IMR-90 (cell line): ENCODE measurements at regions not wholly inside any gene's neighbourhood (a gene's known extent, or its start where the extent isn't known, plus 50 kb on each side); places are given as distances from the start of the nearest gene placed in this dataset.

Source experiments
- ATAC-seq: fragments of 200-7000 bp; cut with Tn5 transposase; 2 replicates; pipeline ENCODE4 v1.9.1; 2020; ENCODE audit warnings: low read depth, mild to moderate bottlenecking, moderate library complexity
- BruUV-seq: library from RNA; stranded (reverse); fragments of 400-500 nt; replicated peaks from 2 replicates; lab custom pipeline; 2021; lab: Mats Ljungman, UMichigan
- CTCF ChIA-PET: fragments of 300-600 bp; formaldehyde crosslinking; extraction: SDS; loops from one replicate; lab custom pipeline; 2021; ENCODE audit warnings: antibody characterized with exemption; lab: Yijun Ruan, JAX
- POLR2A ChIA-PET: fragments of 300-600 bp; sonication (Branson Sonifier 250); formaldehyde crosslinking; loops from one replicate; lab custom pipeline; 2022; ENCODE audit warnings: antibody characterized with exemption; ENCODE audit not compliant: unreplicated experiment; lab: Charles Lee
- DNase-seq: peaks from one replicate; pipeline ENCODE4 v3.0.0; 2013
- H2AFZ ChIP-seq: replicated peaks from 2 replicates; pipeline ENCODE3; 2013; ENCODE audit warnings: low read length, mild to moderate bottlenecking; ENCODE audit not compliant: poor library complexity
- H2AK5ac ChIP-seq: 2 replicates; pipeline ENCODE4 v1.6.1; 2013; ENCODE audit warnings: low read depth, low read length, inconsistent platforms
- H2AK9ac ChIP-seq: replicated peaks from 2 replicates; pipeline ENCODE3; 2013; ENCODE audit warnings: mild to moderate bottlenecking, low read depth, low read length, moderate library complexity; ENCODE audit not compliant: poor library complexity
- H2BK120ac ChIP-seq: 2 replicates; pipeline ENCODE4 v1.6.1; 2013; ENCODE audit warnings: low read depth, low read length, inconsistent platforms
- H2BK15ac ChIP-seq: 3 replicates; pipeline ENCODE4 v1.6.1; 2013; ENCODE audit warnings: low read depth, low read length, inconsistent platforms
- H2BK20ac ChIP-seq: 2 replicates; pipeline ENCODE4 v1.6.1; 2013; ENCODE audit warnings: low read depth, mild to moderate bottlenecking, inconsistent platforms, low read length, moderate library complexity
- H2BK5ac ChIP-seq: 2 replicates; pipeline ENCODE4 v1.6.1; 2013; ENCODE audit warnings: mild to moderate bottlenecking, low read depth, low read length, inconsistent platforms; ENCODE audit not compliant: poor library complexity, severe bottlenecking
- H3K14ac ChIP-seq: replicated peaks from 2 replicates; pipeline ENCODE4 v1.6.1; 2013; ENCODE audit warnings: low read depth, low read length, inconsistent platforms
- H3K18ac ChIP-seq: 2 replicates; pipeline ENCODE4 v1.6.1; 2013; ENCODE audit warnings: low read depth, low read length, control low read depth
- H3K23ac ChIP-seq: 2 replicates; pipeline ENCODE4 v1.6.1; 2013; ENCODE audit warnings: low read depth, low read length, inconsistent platforms
- H3K27ac ChIP-seq: 2 replicates; pipeline ENCODE4 v1.5.1; 2013; ENCODE audit warnings: mild to moderate bottlenecking, control low read depth, low read length; ENCODE audit not compliant: insufficient read depth
- H3K27me3 ChIP-seq: 2 replicates; pipeline ENCODE4 v1.6.1; 2013; ENCODE audit warnings: low read length; ENCODE audit not compliant: control insufficient read depth, insufficient read depth
- H3K36me3 ChIP-seq: 2 replicates; pipeline ENCODE4 v1.6.1; 2013; ENCODE audit warnings: low read length, mixed read lengths; ENCODE audit not compliant: control insufficient read depth, insufficient read depth
- H3K4ac ChIP-seq: 2 replicates; pipeline ENCODE4 v1.6.1; 2013; ENCODE audit warnings: low read depth, low read length, inconsistent platforms
- H3K4me1 ChIP-seq: 2 replicates; pipeline ENCODE4 v1.6.1; 2013; ENCODE audit warnings: low read length, mixed read lengths; ENCODE audit not compliant: control insufficient read depth, insufficient read depth
- H3K4me2 ChIP-seq: 2 replicates; pipeline ENCODE4 v1.6.1; 2013; ENCODE audit warnings: low read depth, mild to moderate bottlenecking, control low read depth, low read length, moderate library complexity
- H3K4me3 ChIP-seq: 2 replicates; pipeline ENCODE4 v1.5.1; 2013; ENCODE audit warnings: low read depth, mild to moderate bottlenecking, control low read depth, low read length, moderate library complexity; ENCODE audit not compliant: insufficient read depth
- H3K56ac ChIP-seq: 2 replicates; pipeline ENCODE4 v1.6.1; 2013; ENCODE audit warnings: low read length, inconsistent platforms; ENCODE audit not compliant: insufficient read depth; ENCODE audit errors: extremely low read depth
- H3K79me1 ChIP-seq, 2 experiments: 2 replicates each; pipeline ENCODE4 v1.6.1; 2013; ENCODE audit warnings: low read length in 2 of 2, inconsistent platforms in 1 of 2, low read depth in 1 of 2
- H3K9ac ChIP-seq: 2 replicates; pipeline ENCODE4 v1.6.1; 2013; ENCODE audit warnings: low read depth, low read length, control low read depth
- H3K9me1 ChIP-seq: 2 replicates; pipeline ENCODE4 v1.6.1; 2013; ENCODE audit warnings: low read length, inconsistent platforms; ENCODE audit not compliant: insufficient read depth
- H3K9me3 ChIP-seq: 2 replicates; pipeline ENCODE4 v1.6.1; 2013; ENCODE audit warnings: low read length; ENCODE audit not compliant: control insufficient read depth, insufficient read depth
- H4K20me1 ChIP-seq: 2 replicates; pipeline ENCODE4 v1.6.1; 2013; ENCODE audit warnings: low read length, inconsistent platforms; ENCODE audit not compliant: insufficient read depth
- H4K5ac ChIP-seq: 2 replicates; pipeline ENCODE4 v1.6.1; 2013; ENCODE audit warnings: mild to moderate bottlenecking, low read depth, low read length, control low read depth
- H4K8ac ChIP-seq, 2 experiments: 2 replicates each; pipeline ENCODE4 v1.6.1; 2013; ENCODE audit warnings: low read depth in 2 of 2, low read length in 2 of 2, control low read depth in 1 of 2, inconsistent platforms in 1 of 2
- H4K91ac ChIP-seq: 2 replicates; pipeline ENCODE4 v1.6.1; 2013; ENCODE audit warnings: low read depth, low read length, inconsistent platforms; ENCODE audit not compliant: insufficient read depth
- BHLHE40 ChIP-seq: fragments of 150-350 bp; IDR thresholded peaks from 2 replicates; pipeline ENCODE4 v1.6.1; 2016; ENCODE audit warnings: mild to moderate bottlenecking, low read depth, low read length
- CEBPB ChIP-seq: IDR thresholded peaks from 2 replicates; pipeline ENCODE4 v1.6.1; 2012; ENCODE audit warnings: low read depth, low read length, improper control_type of control experiment
- CHD1 ChIP-seq: IDR thresholded peaks from 2 replicates; pipeline ENCODE4 v1.6.1; 2012; ENCODE audit warnings: low read depth, low read length, improper control_type of control experiment
- FOS ChIP-seq: fragments of 150-350 bp; IDR thresholded peaks from 2 replicates; pipeline ENCODE4 v1.6.1; 2016; ENCODE audit warnings: low read depth, low read length
- MAFK ChIP-seq: IDR thresholded peaks from 2 replicates; pipeline ENCODE4 v1.6.1; 2012; ENCODE audit warnings: low read depth, low read length, improper control_type of control experiment
- MAZ ChIP-seq: IDR thresholded peaks from 2 replicates; pipeline ENCODE4 v1.6.1; 2012; ENCODE audit warnings: low read depth, mild to moderate bottlenecking, low read length, improper control_type of control experiment, moderate library complexity, borderline replicate concordance
- MXI1 ChIP-seq: IDR thresholded peaks from 2 replicates; pipeline ENCODE4 v1.6.1; 2012; ENCODE audit warnings: low read depth, mild to moderate bottlenecking, low read length, moderate library complexity, borderline replicate concordance
- NFE2L2 ChIP-seq: fragments of 150-350 bp; IDR thresholded peaks from 2 replicates; pipeline ENCODE4 v1.6.1; 2016; ENCODE audit warnings: low read depth, mild to moderate bottlenecking, low read length
- POLR2A ChIP-seq: IDR thresholded peaks from 2 replicates; pipeline ENCODE4 v1.6.1; 2012; ENCODE audit warnings: mild to moderate bottlenecking, low read depth, low read length
- RAD21 ChIP-seq: IDR thresholded peaks from 2 replicates; pipeline ENCODE4 v1.6.1; 2012; ENCODE audit warnings: low read length, improper control_type of control experiment
- RCOR1 ChIP-seq: IDR thresholded peaks from 2 replicates; pipeline ENCODE4 v1.6.1; 2012; ENCODE audit warnings: mild to moderate bottlenecking, low read length, improper control_type of control experiment; ENCODE audit not compliant: insufficient replicate concordance
- RFX5 ChIP-seq: IDR thresholded peaks from 2 replicates; pipeline ENCODE4 v1.8.0; 2012; ENCODE audit warnings: low read depth, mild to moderate bottlenecking, low read length, moderate library complexity
- SMC3 ChIP-seq: fragments of 150-350 bp; IDR thresholded peaks from 2 replicates; pipeline ENCODE4 v1.6.1; 2016; ENCODE audit warnings: low read depth, mild to moderate bottlenecking, antibody characterized with exemption, low read length, moderate library complexity
- WGBS, 2 experiments: methylation state at CpG; one replicate each; pipeline versions ENCODE4 v1.1.5 to v1.1.7; 2013; ENCODE audit warnings: missing lambda C conversion rate in 2 of 2; ENCODE audit not compliant: insufficient read length in 1 of 2; ENCODE audit errors: extremely low coverage in 2 of 2; 5-methylcytosine and 5-hydroxymethylcytosine counted together
- dilution Hi-C: fragments of 300-500 bp; cut with HindIII; formaldehyde crosslinking; loops from one replicate; pipeline ENCODE4 v1.14.3; 2018; ENCODE audit warnings: low sequenced_read_pairs; ENCODE audit not compliant: unreplicated experiment
- in situ Hi-C: fragments of 300-500 bp; cut with MboI; formaldehyde crosslinking; loops from 3 replicates; pipeline ENCODE4 v1.14.3; 2019; ENCODE audit warnings: low sequenced_read_pairs, inconsistent platforms, mixed read lengths
- intact Hi-C: fragments of 100-400 bp; cut with micrococcal nuclease; formaldehyde crosslinking; loops from 2 replicates; pipeline ENCODE4 v1.10.0; 2022
- TF ChIP-seq, protein P1 (sequence below): fragments of 150-350 bp; IDR thresholded peaks from 2 replicates; pipeline ENCODE4 v1.6.1; 2017; ENCODE audit warnings: mild to moderate bottlenecking, antibody characterized with exemption, low read length, low read depth
- TF ChIP-seq, protein P2 (sequence below): conservative IDR thresholded peaks from 2 replicates; pipeline ENCODE4 v1.5.1; 2012; ENCODE audit warnings: mild to moderate bottlenecking, low read depth, low read length, improper control_type of control experiment
- TF ChIP-seq, protein P3 (sequence below): fragments of 150-350 bp; IDR thresholded peaks from 2 replicates; pipeline ENCODE4 v1.6.1; 2016; ENCODE audit warnings: low read depth, mild to moderate bottlenecking, low read length, moderate library complexity, borderline replicate concordance

DNA sequence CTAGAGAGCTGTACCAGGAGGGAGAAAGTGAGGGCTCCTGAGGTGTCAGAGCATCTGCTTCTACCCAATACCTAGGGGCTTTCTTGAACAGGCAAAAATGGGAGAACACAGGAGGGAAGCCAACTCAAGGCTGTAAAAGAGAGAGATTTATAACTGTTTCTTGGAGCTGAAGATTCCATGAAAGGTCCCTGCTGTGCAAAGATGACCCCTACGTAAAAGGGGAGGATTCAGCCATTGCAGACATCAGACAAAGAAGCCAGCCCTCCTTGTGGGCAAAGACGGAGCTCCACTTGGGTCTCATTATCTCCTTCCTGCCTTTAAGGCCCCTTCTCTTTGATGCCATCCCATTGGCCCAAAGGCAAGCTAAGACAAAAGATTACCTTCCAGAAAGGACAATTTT, 524.1 kb upstream of the CAMK1G start:
- no peak overlapping the region for H3K9ac ChIP-seq
- no peak overlapping the region for H3K27ac ChIP-seq
- H2AFZ ChIP-seq: no peak overlapping the region
- H3K14ac ChIP-seq: no peak overlapping the region
- no peak overlapping the region for H2BK15ac ChIP-seq
- peaks cover 9% of the 10 kb centered on the region; the same call in 1 of the 2 replicates for H3K9me3 ChIP-seq
- no peak overlapping the region for H3K4ac ChIP-seq
- H2AK5ac ChIP-seq: no peak overlapping the region
- H3K23ac ChIP-seq: no peak overlapping the region
- BruUV-seq: no TSS peak
- no peak overlapping the region for H4K5ac ChIP-seq
- dilution Hi-C loops (no loop called here), intact Hi-C loops (no loop called here), in situ Hi-C loops (no loop called here)
- no peak overlapping the region for H2BK20ac ChIP-seq
- no peak overlapping the region for H3K4me2 ChIP-seq
- no peak for ATAC-seq
- H3K56ac ChIP-seq: no peak overlapping the region
- H3K18ac ChIP-seq: no peak overlapping the region
- DNase-seq: no peak
- no peak overlapping the region for H4K91ac ChIP-seq
- H3K36me3 ChIP-seq: no peaks in the 10 kb centered on the region
- H3K27me3 ChIP-seq: no peaks in the 10 kb centered on the region
- TF ChIP-seq MAFK (no peak), MAZ (no peak), MXI1 (no peak), RFX5 (no peak), FOS (no peak), SMC3 (no peak), BHLHE40 (no peak), CEBPB (no peak), RCOR1 (no peak), RAD21 (no peak), POLR2A (no peak), CHD1 (no peak), NFE2L2 (no peak)
- TF ChIP-seq, protein P1, sequence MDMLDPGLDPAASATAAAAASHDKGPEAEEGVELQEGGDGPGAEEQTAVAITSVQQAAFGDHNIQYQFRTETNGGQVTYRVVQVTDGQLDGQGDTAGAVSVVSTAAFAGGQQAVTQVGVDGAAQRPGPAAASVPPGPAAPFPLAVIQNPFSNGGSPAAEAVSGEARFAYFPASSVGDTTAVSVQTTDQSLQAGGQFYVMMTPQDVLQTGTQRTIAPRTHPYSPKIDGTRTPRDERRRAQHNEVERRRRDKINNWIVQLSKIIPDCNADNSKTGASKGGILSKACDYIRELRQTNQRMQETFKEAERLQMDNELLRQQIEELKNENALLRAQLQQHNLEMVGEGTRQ: no peak
- TF ChIP-seq, protein P2, sequence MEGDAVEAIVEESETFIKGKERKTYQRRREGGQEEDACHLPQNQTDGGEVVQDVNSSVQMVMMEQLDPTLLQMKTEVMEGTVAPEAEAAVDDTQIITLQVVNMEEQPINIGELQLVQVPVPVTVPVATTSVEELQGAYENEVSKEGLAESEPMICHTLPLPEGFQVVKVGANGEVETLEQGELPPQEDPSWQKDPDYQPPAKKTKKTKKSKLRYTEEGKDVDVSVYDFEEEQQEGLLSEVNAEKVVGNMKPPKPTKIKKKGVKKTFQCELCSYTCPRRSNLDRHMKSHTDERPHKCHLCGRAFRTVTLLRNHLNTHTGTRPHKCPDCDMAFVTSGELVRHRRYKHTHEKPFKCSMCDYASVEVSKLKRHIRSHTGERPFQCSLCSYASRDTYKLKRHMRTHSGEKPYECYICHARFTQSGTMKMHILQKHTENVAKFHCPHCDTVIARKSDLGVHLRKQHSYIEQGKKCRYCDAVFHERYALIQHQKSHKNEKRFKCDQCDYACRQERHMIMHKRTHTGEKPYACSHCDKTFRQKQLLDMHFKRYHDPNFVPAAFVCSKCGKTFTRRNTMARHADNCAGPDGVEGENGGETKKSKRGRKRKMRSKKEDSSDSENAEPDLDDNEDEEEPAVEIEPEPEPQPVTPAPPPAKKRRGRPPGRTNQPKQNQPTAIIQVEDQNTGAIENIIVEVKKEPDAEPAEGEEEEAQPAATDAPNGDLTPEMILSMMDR: no peak
- TF ChIP-seq, protein P3, sequence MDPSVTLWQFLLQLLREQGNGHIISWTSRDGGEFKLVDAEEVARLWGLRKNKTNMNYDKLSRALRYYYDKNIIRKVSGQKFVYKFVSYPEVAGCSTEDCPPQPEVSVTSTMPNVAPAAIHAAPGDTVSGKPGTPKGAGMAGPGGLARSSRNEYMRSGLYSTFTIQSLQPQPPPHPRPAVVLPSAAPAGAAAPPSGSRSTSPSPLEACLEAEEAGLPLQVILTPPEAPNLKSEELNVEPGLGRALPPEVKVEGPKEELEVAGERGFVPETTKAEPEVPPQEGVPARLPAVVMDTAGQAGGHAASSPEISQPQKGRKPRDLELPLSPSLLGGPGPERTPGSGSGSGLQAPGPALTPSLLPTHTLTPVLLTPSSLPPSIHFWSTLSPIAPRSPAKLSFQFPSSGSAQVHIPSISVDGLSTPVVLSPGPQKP: no peak
- no peak overlapping the region for H2BK5ac ChIP-seq
- H2BK120ac ChIP-seq: no peak overlapping the region
- no peaks in the 10 kb centered on the region for H3K9me1 ChIP-seq
- H3K4me3 ChIP-seq: no peak overlapping the region
- no peaks in the 10 kb centered on the region for H4K20me1 ChIP-seq
- H3K79me1 ChIP-seq: no peaks in the 10 kb centered on the region
- WGBS, 2 experiments: no CpG with 5 or more reads among the region's 2 CpGs
- H4K8ac ChIP-seq: no peak overlapping the region
- H2AK9ac ChIP-seq: no peak overlapping the region
- POLR2A ChIA-PET: no interaction called here
- CTCF ChIA-PET: no interaction called here
- no peaks in the 10 kb centered on the region for H3K4me1 ChIP-seq
